OCI-LY7 (cell line): ENCODE measurements at regions not wholly inside any gene's neighbourhood (a gene's known extent, or its start where the extent isn't known, plus 50 kb on each side); places are given as distances from the start of the nearest gene placed in this dataset.

Experiments used
- BruUV-seq: library from RNA; stranded (reverse); fragments of 400-500 nt; replicated peaks from 2 replicates; lab custom pipeline; 2021; lab: Mats Ljungman, UMichigan
- CTCF ChIA-PET: fragments of 300-600 bp; sonication (Branson Sonifier 250); formaldehyde crosslinking; loops from one replicate; lab custom pipeline; 2022; ENCODE audit warnings: antibody characterized with exemption; ENCODE audit not compliant: unreplicated experiment; lab: Charles Lee
- POLR2A ChIA-PET: fragments of 300-600 bp; sonication (Branson Sonifier 250); formaldehyde crosslinking; loops from one replicate; lab custom pipeline; 2022; ENCODE audit warnings: antibody characterized with exemption; lab: Charles Lee
- DNase-seq: peaks from one replicate; pipeline ENCODE4 v3.0.0-alpha.2; 2015; ENCODE audit warnings: low spot score
- H2AFZ ChIP-seq: fragments of 200-600 bp; sonication (generic), shearing (Covaris generic); 2 replicates; pipeline ENCODE4 v1.6.1; 2014; ENCODE audit warnings: mild to moderate bottlenecking, antibody characterized with exemption, low read length, moderate library complexity
- H3K27ac ChIP-seq: fragments of 200-600 bp; sonication (generic); 2 replicates; pipeline ENCODE4 v1.5.1; 2014; ENCODE audit warnings: mixed run types, low read depth, mild to moderate bottlenecking, moderate library complexity, low read length, inconsistent platforms; ENCODE audit not compliant: poor library complexity, severe bottlenecking
- H3K36me3 ChIP-seq: fragments of 200-600 bp; sonication (generic); 2 replicates; pipeline ENCODE4 v1.6.1; 2014; ENCODE audit warnings: mild to moderate bottlenecking, antibody characterized with exemption, low read length, moderate library complexity, mixed read lengths; ENCODE audit not compliant: insufficient read depth
- H3K4me1 ChIP-seq: fragments of 200-600 bp; sonication (generic); 2 replicates; pipeline ENCODE4 v1.5.1; 2014; ENCODE audit warnings: mild to moderate bottlenecking, low read length; ENCODE audit not compliant: insufficient read depth, poor library complexity, severe bottlenecking
- H3K4me2 ChIP-seq: fragments of 200-600 bp; sonication (generic); 2 replicates; pipeline ENCODE4 v1.6.1; 2014; ENCODE audit warnings: mild to moderate bottlenecking, low read length
- H3K4me3 ChIP-seq: fragments of 200-600 bp; sonication (generic); 2 replicates; pipeline ENCODE4 v1.5.1; 2014; ENCODE audit warnings: mild to moderate bottlenecking, low read depth, low read length; ENCODE audit not compliant: poor library complexity, severe bottlenecking
- H3K79me2 ChIP-seq: fragments of 200-600 bp; sonication (generic); 2 replicates; pipeline ENCODE4 v1.6.1; 2016; ENCODE audit warnings: low read depth, mild to moderate bottlenecking, low read length, moderate library complexity, mixed read lengths; ENCODE audit not compliant: insufficient read depth
- H3K9me2 ChIP-seq: fragments of 200-600 bp; sonication (generic); 2 replicates; pipeline ENCODE4 v1.6.1; 2016; ENCODE audit warnings: mild to moderate bottlenecking, low read length, mixed read lengths; ENCODE audit not compliant: insufficient read depth
- H3K9me3 ChIP-seq: fragments of 200-600 bp; sonication (generic); 2 replicates; pipeline ENCODE4 v1.6.1; 2014; ENCODE audit warnings: mild to moderate bottlenecking, mixed run types, low read length, mixed read lengths
- H4K20me1 ChIP-seq: fragments of 200-600 bp; sonication (generic); 2 replicates; pipeline ENCODE4 v1.6.1; 2014; ENCODE audit warnings: mild to moderate bottlenecking, antibody characterized with exemption, low read length, moderate library complexity, mixed read lengths; ENCODE audit not compliant: insufficient read depth
- EZH2phosphoT487 ChIP-seq: fragments of 200-600 bp; sonication (generic); IDR thresholded peaks from 2 replicates; pipeline ENCODE4 v1.6.1; 2018; ENCODE audit warnings: low read depth, borderline replicate concordance, mild to moderate bottlenecking, mixed run types, antibody characterized with exemption, low read length, moderate library complexity, mixed read lengths
- intact Hi-C: fragments of 100-400 bp; cut with micrococcal nuclease; formaldehyde crosslinking; loops from one replicate; pipeline ENCODE4 v1.10.0; 2022; ENCODE audit not compliant: unreplicated experiment
- TF ChIP-seq, protein P1 (sequence below): fragments of 200-600 bp; sonication (generic); conservative IDR thresholded peaks from 2 replicates; pipeline ENCODE4 v1.5.1; 2014; ENCODE audit warnings: mild to moderate bottlenecking, antibody characterized with exemption, low read length, moderate library complexity, mixed read lengths

DNA sequence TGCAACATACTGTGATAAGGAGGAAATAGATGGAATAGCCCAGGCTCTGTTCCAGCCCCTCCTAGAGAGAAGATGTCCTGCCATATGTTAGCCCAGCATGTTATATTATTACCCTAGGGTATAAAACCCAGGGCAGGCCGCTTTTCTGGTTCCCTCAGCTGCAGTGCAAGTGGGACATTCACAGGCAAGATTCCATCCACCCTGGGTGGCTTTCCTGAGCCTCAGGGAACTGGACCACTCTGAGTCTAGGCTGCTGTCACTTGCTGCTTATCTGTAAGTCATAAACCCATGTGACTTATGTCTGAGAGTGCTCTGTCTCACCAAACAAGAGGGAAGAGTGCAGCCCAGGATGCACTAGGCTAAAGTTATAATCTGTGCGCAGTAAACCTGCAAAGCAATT lies 413.2 kb downstream of the MZT1 start:
- Histone ChIP-seq H3K4me1 (no peaks in the 10 kb centered on the region), H4K20me1 (no peaks in the 10 kb centered on the region), H3K4me2 (no peak overlapping the region), H3K79me2 (no peaks in the 10 kb centered on the region), H3K9me3 (no peaks in the 10 kb centered on the region), H3K27ac (no peak overlapping the region), H2AFZ (no peak overlapping the region), H3K36me3 (no peaks in the 10 kb centered on the region), H3K4me3 (no peak overlapping the region), H3K9me2 (no peaks in the 10 kb centered on the region)
- no peak for TF ChIP-seq EZH2phosphoT487
- TF ChIP-seq, protein P1, sequence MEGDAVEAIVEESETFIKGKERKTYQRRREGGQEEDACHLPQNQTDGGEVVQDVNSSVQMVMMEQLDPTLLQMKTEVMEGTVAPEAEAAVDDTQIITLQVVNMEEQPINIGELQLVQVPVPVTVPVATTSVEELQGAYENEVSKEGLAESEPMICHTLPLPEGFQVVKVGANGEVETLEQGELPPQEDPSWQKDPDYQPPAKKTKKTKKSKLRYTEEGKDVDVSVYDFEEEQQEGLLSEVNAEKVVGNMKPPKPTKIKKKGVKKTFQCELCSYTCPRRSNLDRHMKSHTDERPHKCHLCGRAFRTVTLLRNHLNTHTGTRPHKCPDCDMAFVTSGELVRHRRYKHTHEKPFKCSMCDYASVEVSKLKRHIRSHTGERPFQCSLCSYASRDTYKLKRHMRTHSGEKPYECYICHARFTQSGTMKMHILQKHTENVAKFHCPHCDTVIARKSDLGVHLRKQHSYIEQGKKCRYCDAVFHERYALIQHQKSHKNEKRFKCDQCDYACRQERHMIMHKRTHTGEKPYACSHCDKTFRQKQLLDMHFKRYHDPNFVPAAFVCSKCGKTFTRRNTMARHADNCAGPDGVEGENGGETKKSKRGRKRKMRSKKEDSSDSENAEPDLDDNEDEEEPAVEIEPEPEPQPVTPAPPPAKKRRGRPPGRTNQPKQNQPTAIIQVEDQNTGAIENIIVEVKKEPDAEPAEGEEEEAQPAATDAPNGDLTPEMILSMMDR = no peak
- ChIA-PET POLR2A (no interaction called here), CTCF (no interaction called here)
- BruUV-seq = no TSS peak
- intact Hi-C loops = no loop called here
- no peak for DNase-seq

- Histone ChIP-seq H3K27ac (no peak overlapping the region), H3K4me3 (no peak overlapping the region), H4K20me1 (no peaks in the 10 kb centered on the region)
These were observed 413.9 kb downstream of the MZT1 start for GRCh38 chr13:72313546-72313945.

GRCh38 chr13:72303941-72304746 lies 423.3 kb downstream of the MZT1 start:
- Histone ChIP-seq H3K4me3 (no peak overlapping the region), H2AFZ (no peak overlapping the region), H3K9me3 (no peaks in the 10 kb centered on the region), H3K4me1 (no peaks in the 10 kb centered on the region), H3K4me2 (no peak overlapping the region), H3K79me2 (no peaks in the 10 kb centered on the region), H4K20me1 (no peaks in the 10 kb centered on the region), H3K9me2 (no peaks in the 10 kb centered on the region), H3K27ac (no peak overlapping the region), H3K36me3 (no peaks in the 10 kb centered on the region)
- intact Hi-C loops = no loop called here
- POLR2A ChIA-PET = no interaction called here
- no peak for DNase-seq
- CTCF ChIA-PET = no interaction called here
- BruUV-seq = no TSS peak
- no peak for TF ChIP-seq EZH2phosphoT487
- TF ChIP-seq, protein P1 = no peak

More at GRCh38 chr13:72313546-72313945, 413.9 kb downstream of the MZT1 start:
- no peak for DNase-seq
- Histone ChIP-seq H3K36me3 (no peaks in the 10 kb centered on the region), H3K4me2 (no peak overlapping the region), H2AFZ (no peak overlapping the region), H3K79me2 (no peaks in the 10 kb centered on the region), H3K9me2 (no peaks in the 10 kb centered on the region), H3K9me3 (no peaks in the 10 kb centered on the region), H3K4me1 (no peaks in the 10 kb centered on the region)
- CTCF ChIA-PET = no interaction called here
- BruUV-seq = no TSS peak
- TF ChIP-seq, protein P1 = no peak
- TF ChIP-seq EZH2phosphoT487 = no peak
- intact Hi-C loops = no loop called here
- POLR2A ChIA-PET = no interaction called here
